ENCODE measurements at regions not wholly inside any gene's neighbourhood (a gene's known extent, or its start where the extent isn't known, plus 50 kb on each side); places are given as distances from the start of the nearest gene placed in this dataset.

- no peak for TF ChIP-seq CTCF (IDR thresholded peaks at IDR 0.05)
- TF ChIP-seq POLR2AphosphoS5 (IDR thresholded peaks at IDR 0.05), result no peak
- TF ChIP-seq POLR2A (IDR thresholded peaks at IDR 0.05), result no peak
- no peak for TF ChIP-seq EP300 (IDR thresholded peaks at IDR 0.05)
These were observed 327.1 kb downstream of the STIM2 start for GRCh38 chr4:27187786-27188185.
